Epithelial cell of esophagus (primary cell): ENCODE measurements at regions not wholly inside any gene's neighbourhood (a gene's known extent, or its start where the extent isn't known, plus 50 kb on each side); places are given as distances from the start of the nearest gene placed in this dataset.

Experiments
- DNase-seq: peaks from one replicate; pipeline ENCODE4 v3.0.0; 2010; ENCODE audit warnings: low read depth
- H3K4me3 ChIP-seq: 2 replicates; pipeline ENCODE4 v1.5.1; 2011; ENCODE audit warnings: mild to moderate bottlenecking, low read length, control low read depth
- TF ChIP-seq, protein P1 (sequence below): IDR thresholded peaks from 2 replicates; pipeline ENCODE4 v1.5.1; 2011; ENCODE audit warnings: low read depth, mild to moderate bottlenecking, low read length, control low read depth, inconsistent platforms; ENCODE audit not compliant: insufficient read depth; ENCODE audit errors: missing control alignments

DNA sequence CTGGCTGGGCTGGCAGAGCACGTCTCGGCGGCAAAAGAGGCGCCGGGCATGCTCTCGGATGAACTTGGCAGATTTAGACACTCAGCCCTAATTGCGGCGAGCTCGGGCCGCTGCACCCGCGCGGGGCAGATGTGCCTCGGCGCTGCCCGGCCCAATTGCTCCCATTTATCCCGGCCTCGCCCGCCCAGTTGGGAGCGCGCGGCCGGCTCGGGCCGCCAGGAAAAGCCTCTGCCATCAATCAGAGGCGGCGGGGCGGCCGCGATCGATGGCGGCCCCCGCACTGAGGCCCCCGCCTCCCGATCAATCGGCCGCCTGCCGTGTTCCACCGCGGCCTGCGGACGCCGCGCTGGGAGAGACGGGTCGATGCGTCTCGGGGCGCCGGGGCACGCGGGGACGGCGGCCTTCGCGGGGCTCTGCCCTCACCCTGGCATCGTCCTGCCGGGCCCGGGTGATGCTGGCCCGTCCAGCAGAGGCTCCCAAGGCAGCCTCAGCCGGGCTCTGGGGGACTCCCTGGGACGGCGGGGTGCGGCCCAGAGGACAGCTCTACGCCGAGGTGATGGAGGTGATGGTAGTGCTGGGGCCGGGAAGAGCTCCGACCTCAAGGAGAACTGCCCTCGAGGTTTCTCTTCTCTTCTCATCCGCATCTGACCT lies 200.9 kb upstream of the N4BP1 start:
- H3K4me3 ChIP-seq: no peak overlapping the region
- TF ChIP-seq, protein P1, sequence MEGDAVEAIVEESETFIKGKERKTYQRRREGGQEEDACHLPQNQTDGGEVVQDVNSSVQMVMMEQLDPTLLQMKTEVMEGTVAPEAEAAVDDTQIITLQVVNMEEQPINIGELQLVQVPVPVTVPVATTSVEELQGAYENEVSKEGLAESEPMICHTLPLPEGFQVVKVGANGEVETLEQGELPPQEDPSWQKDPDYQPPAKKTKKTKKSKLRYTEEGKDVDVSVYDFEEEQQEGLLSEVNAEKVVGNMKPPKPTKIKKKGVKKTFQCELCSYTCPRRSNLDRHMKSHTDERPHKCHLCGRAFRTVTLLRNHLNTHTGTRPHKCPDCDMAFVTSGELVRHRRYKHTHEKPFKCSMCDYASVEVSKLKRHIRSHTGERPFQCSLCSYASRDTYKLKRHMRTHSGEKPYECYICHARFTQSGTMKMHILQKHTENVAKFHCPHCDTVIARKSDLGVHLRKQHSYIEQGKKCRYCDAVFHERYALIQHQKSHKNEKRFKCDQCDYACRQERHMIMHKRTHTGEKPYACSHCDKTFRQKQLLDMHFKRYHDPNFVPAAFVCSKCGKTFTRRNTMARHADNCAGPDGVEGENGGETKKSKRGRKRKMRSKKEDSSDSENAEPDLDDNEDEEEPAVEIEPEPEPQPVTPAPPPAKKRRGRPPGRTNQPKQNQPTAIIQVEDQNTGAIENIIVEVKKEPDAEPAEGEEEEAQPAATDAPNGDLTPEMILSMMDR: no peak
- no peak for DNase-seq

DNA sequence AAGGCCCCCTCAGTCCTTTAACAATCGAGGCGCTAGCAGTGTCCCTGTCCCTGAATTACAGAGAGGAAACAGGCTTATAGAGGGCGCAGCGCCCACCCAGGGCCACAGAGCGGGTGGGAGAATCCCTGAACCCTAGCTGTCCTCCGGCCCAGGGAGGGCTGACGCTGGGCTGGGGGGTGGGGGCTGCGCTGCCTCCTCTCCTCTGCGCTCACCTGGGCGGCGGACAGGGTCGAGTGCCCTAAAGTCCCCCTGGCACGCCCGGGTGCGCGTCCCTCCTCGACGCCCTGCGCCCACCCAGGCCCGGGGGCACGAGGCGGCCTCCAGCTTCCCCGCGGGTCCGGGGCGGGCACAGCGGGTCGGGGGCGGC lies 200.4 kb upstream of the N4BP1 start:
- no peak for DNase-seq
- no peak overlapping the region for H3K4me3 ChIP-seq
- TF ChIP-seq, protein P1: no peak

DNA sequence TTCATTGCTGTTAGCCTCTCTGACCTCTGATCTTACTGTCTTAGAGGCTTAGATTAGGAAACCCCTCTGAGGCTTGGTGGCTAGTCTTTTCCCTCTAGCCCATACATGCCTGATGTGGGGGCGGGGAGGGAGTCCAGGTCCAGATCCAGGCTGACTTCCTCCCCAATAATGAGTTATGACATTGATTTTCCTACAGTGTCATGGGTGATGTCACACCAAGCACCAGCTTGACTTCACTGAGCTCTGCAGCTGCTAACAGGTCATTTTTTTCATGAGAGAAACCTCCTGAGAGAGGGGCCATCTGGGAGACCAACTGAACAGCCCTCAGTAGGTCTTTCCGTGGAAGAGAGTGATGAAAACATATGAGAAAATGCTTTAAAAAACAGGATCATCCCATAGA lies 180.2 kb upstream of the N4BP1 start:
- TF ChIP-seq, protein P1: no peak
- no peak for DNase-seq
- H3K4me3 ChIP-seq: no peak overlapping the region

DNA sequence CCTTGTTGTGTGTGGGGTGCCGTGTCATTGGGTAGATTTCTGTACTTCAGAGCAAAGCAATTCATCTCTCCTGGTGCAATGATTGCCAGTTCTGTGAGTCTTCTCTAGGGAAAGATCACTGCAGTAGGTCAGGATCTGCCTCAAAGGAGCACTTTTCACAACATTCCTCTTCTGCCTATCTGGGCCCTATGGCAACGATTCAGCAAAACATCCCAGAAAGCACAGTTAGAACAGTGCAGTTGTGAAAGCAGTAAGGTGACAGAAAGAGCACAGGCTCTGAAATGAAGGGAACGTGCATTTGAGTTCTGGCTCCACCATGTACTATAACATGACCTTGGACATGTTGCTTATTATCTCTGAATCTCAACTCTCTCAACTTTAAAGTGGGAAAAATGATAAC lies 178.5 kb upstream of the N4BP1 start:
- H3K4me3 ChIP-seq: no peak overlapping the region
- no peak for DNase-seq
- TF ChIP-seq, protein P1: no peak

DNA sequence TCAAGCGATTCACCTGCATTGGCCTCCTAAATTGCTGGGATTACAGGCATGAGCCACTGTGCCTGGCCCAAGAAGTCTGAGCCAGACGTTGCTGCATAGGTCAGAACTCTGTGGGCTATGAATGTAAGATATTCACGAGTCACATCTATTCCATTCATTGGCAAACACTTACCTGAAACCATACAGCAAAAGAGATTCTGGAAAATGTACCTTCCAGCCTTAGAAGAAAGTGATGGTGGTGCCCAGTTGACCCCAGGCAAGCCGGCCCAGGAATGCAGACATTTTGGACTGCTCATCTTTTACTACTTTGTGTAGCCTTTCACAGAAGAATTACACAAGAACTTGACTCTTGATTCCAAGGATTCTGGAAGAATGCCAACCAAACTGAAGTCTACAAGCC lies 135.6 kb upstream of the N4BP1 start:
- no peak for DNase-seq
- TF ChIP-seq, protein P1: no peak
- no peak overlapping the region for H3K4me3 ChIP-seq

DNA sequence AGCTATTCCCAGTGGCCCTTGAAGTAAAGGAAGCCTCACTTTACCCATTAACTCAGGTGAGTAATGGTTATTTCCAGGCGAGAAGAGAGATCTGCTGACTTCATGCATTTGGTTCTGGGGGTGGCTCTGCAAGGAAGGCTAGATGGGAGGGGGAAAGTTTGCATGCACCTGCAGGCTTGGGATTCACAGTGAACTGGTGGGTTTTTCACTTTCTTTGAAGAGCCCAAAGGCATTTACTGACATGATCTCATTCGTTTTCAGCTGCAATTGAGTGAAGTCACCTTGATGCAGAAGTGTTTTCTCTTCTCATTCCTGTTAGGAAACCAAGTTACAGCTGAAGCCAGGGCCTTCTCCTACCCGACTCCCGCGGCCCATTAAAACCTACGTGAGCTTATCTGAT lies 131.0 kb upstream of the N4BP1 start:
- H3K4me3 ChIP-seq: no peak overlapping the region
- no peak for DNase-seq
- TF ChIP-seq, protein P1: no peak

DNA sequence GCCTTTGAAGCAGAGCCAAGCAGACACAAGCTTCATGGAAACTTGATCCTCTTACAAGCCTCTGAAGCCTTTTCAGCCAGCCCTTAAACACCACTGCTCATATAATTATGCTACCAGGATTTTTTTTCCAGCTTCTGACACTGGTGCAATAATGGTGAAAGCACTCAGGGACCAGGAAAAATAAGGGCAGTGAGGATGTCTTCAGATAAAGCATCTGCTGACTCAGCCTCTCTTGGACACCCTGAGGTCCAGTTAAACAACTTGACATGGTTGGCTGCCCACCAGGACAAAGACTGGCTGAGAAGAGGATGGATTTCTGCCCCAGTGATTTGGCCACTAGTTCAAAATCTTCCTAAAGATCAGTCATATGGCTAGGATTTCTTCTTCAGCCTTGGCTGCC lies 124.2 kb upstream of the N4BP1 start:
- no peak overlapping the region for H3K4me3 ChIP-seq
- TF ChIP-seq, protein P1: no peak
- no peak for DNase-seq
